ENCODE measurements at regions not wholly inside any gene's neighbourhood (a gene's known extent, or its start where the extent isn't known, plus 50 kb on each side); places are given as distances from the start of the nearest gene placed in this dataset.

GRCh38 chr3:175893566-175893965 is 1034.4 kb downstream of the NAALADL2 start (continued):
- TF ChIP-seq HOMEZ (CRISPR knock-in tag; IDR thresholded peaks at IDR 0.05), result no peak
- TF ChIP-seq GTF2A2 (tag; IDR thresholded peaks at IDR 0.05), result no peak
- TF ChIP-seq E2F5 (CRISPR knock-in tag; IDR thresholded peaks at IDR 0.05), result no peak
- no peak for TF ChIP-seq PCBP2 (IDR thresholded peaks at IDR 0.05; ENCODE audit: low read depth, low read length, poor library complexity, severe bottlenecking)
- no peak for TF ChIP-seq HDGF (IDR thresholded peaks at IDR 0.05)
- TF ChIP-seq SMAD1 (IDR thresholded peaks at IDR 0.05; ENCODE audit: low read depth, low read length, partially characterized antibody), result no peak
- TF ChIP-seq FOXM1 (IDR thresholded peaks at IDR 0.05; ENCODE audit: low read depth), result no peak
- no peak for TF ChIP-seq FOXM1 (CRISPR knock-in tag; IDR thresholded peaks at IDR 0.05; ENCODE audit: low read depth)
- TF ChIP-seq, protein P1, sequence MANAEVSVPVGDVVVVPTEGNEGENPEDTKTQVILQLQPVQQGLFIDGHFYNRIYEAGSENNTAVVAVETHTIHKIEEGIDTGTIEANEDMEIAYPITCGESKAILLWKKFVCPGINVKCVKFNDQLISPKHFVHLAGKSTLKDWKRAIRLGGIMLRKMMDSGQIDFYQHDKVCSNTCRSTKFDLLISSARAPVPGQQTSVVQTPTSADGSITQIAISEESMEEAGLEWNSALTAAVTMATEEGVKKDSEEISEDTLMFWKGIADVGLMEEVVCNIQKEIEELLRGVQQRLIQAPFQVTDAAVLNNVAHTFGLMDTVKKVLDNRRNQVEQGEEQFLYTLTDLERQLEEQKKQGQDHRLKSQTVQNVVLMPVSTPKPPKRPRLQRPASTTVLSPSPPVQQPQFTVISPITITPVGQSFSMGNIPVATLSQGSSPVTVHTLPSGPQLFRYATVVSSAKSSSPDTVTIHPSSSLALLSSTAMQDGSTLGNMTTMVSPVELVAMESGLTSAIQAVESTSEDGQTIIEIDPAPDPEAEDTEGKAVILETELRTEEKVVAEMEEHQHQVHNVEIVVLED (CRISPR knock-in tag; IDR thresholded peaks at IDR 0.05), result no peak

Data from K562 (cell line).